ENCODE measurements at regions not wholly inside any gene's neighbourhood (a gene's known extent, or its start where the extent isn't known, plus 50 kb on each side); places are given as distances from the start of the nearest gene placed in this dataset.

DNA sequence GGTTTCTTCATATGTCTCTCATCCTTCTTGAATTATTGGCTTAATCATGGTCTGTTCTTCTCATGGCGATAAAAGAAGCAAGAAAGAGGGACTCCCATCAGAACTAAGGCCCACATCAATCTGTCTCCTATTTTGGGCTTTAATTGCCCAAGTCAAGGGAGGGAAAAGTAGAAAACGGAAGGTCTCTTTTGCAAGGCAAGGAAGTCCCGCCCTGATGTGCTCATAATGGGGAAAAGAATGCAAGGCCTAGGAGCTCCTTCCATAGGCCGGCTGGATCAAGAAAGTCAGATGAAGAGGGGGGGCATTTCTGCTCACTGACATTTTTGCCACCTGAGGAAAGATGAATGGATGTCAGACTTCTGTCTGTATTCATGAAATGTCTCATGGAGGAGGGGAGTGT is 127.7 kb upstream of the RPS6KA3 start (continued):
- TF ChIP-seq REST (tag by site-specific recombination; IDR thresholded peaks at IDR 0.05), result no peak
- TF ChIP-seq ZNF623 (tag by site-specific recombination; IDR thresholded peaks at IDR 0.05), result no peak
- no peak for TF ChIP-seq OVOL3 (tag by site-specific recombination; IDR thresholded peaks at IDR 0.05)
- TF ChIP-seq ZNF514 (tag by site-specific recombination; IDR thresholded peaks at IDR 0.05), result no peak
- no peak for TF ChIP-seq ZNF335 (tag by site-specific recombination; conservative IDR thresholded peaks at IDR 0.05)
- TF ChIP-seq, protein P1, sequence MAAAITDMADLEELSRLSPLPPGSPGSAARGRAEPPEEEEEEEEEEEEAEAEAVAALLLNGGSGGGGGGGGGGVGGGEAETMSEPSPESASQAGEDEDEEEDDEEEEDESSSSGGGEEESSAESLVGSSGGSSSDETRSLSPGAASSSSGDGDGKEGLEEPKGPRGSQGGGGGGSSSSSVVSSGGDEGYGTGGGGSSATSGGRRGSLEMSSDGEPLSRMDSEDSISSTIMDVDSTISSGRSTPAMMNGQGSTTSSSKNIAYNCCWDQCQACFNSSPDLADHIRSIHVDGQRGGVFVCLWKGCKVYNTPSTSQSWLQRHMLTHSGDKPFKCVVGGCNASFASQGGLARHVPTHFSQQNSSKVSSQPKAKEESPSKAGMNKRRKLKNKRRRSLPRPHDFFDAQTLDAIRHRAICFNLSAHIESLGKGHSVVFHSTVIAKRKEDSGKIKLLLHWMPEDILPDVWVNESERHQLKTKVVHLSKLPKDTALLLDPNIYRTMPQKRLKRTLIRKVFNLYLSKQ (tag by site-specific recombination; IDR thresholded peaks at IDR 0.05; ENCODE audit: borderline replicate concordance), result no peak
- TF ChIP-seq ZNF146 (tag by site-specific recombination; IDR thresholded peaks at IDR 0.05), result no peak

DNA sequence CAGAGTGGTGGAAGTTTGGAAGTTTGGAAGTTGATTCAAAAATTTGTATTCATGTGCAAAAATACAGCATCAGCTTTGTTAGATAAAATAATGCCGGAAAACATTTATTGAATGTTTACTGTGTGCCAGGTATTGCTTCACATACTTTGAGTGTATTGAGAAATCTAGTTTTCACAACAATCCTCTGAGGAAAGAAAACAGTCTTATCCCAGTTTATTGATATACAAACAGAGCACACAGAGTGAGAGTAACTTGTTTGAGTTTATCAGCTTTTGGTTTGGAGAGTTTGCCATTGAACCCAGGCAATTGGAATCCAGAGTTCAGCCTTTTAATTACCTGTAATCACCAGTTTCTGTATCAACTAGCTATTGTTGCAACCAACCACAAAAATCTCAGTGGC is 127.2 kb upstream of the RPS6KA3 start:
- H3K36me3 ChIP-seq (ENCODE audit: control insufficient read depth in 2 of 2, insufficient read depth in 1 of 2, low read length in 2 of 2), result no peaks in the 10 kb centered on the region
- no peaks in the 10 kb centered on the region for H3K9me3 ChIP-seq (ENCODE audit: control insufficient read depth, insufficient read depth, low read depth, low read length)
- H3K4me3 ChIP-seq (ENCODE audit: low read depth, low read length), result no peak overlapping the region
- TF ChIP-seq, protein P2, sequence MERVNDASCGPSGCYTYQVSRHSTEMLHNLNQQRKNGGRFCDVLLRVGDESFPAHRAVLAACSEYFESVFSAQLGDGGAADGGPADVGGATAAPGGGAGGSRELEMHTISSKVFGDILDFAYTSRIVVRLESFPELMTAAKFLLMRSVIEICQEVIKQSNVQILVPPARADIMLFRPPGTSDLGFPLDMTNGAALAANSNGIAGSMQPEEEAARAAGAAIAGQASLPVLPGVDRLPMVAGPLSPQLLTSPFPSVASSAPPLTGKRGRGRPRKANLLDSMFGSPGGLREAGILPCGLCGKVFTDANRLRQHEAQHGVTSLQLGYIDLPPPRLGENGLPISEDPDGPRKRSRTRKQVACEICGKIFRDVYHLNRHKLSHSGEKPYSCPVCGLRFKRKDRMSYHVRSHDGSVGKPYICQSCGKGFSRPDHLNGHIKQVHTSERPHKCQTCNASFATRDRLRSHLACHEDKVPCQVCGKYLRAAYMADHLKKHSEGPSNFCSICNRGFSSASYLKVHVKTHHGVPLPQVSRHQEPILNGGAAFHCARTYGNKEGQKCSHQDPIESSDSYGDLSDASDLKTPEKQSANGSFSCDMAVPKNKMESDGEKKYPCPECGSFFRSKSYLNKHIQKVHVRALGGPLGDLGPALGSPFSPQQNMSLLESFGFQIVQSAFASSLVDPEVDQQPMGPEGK (tag by site-specific recombination; IDR thresholded peaks at IDR 0.05), result no peak
- no peak for TF ChIP-seq SALL2 (tag by site-specific recombination; IDR thresholded peaks at IDR 0.05; ENCODE audit: borderline replicate concordance)
- no peak for TF ChIP-seq ZNF664 (tag by site-specific recombination; IDR thresholded peaks at IDR 0.05)
- TF ChIP-seq ZNF501 (tag by site-specific recombination; IDR thresholded peaks at IDR 0.05), result no peak
- no peak for TF ChIP-seq SP2 (tag by site-specific recombination; IDR thresholded peaks at IDR 0.05)
- TF ChIP-seq ZXDB (tag by site-specific recombination; IDR thresholded peaks at IDR 0.05), result no peak
- no peak for TF ChIP-seq ZBTB48 (tag by site-specific recombination; IDR thresholded peaks at IDR 0.05)
- no peak for TF ChIP-seq ZNF341 (tag by site-specific recombination; IDR thresholded peaks at IDR 0.05; ENCODE audit: low read depth)
- no peak for TF ChIP-seq ZNF530 (tag by site-specific recombination; IDR thresholded peaks at IDR 0.05; ENCODE audit: low read depth)
- no peak for TF ChIP-seq TRIM28 (IDR thresholded peaks at IDR 0.05; ENCODE audit: borderline replicate concordance, low read length)
- no peak for TF ChIP-seq ZNF121 (tag by site-specific recombination; IDR thresholded peaks at IDR 0.05)
- TF ChIP-seq ZNF239 (tag by site-specific recombination; IDR thresholded peaks at IDR 0.05), result no peak
- TF ChIP-seq, protein P3, sequence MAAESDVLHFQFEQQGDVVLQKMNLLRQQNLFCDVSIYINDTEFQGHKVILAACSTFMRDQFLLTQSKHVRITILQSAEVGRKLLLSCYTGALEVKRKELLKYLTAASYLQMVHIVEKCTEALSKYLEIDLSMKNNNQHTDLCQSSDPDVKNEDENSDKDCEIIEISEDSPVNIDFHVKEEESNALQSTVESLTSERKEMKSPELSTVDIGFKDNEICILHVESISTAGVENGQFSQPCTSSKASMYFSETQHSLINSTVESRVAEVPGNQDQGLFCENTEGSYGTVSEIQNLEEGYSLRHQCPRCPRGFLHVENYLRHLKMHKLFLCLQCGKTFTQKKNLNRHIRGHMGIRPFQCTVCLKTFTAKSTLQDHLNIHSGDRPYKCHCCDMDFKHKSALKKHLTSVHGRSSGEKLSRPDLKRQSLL (tag by site-specific recombination; IDR thresholded peaks at IDR 0.05), result no peak
- no peak for TF ChIP-seq ZNF10 (tag by site-specific recombination; IDR thresholded peaks at IDR 0.05)
- TF ChIP-seq ZNF302 (tag by site-specific recombination; IDR thresholded peaks at IDR 0.05; ENCODE audit: low read depth), result no peak
- TF ChIP-seq EGR2 (tag by site-specific recombination; IDR thresholded peaks at IDR 0.05; ENCODE audit: low read depth), result no peak
- no peak overlapping the region for H3K27ac ChIP-seq (ENCODE audit: extremely low read depth, low read depth, low read length)
- no peaks in the 10 kb centered on the region for H3K4me1 ChIP-seq (ENCODE audit: control insufficient read depth, insufficient read depth, low read length)
- ChIA-PET POLR2A (no interaction called here), CTCF (interaction anchor here (1.1 kb wide), 1 partner anchor 12 kb away, joined by 3 read pairs; no protein-coding TSS in a partner anchor)
